IPS-15b (cell line): ENCODE measurements at regions not wholly inside any gene's neighbourhood (a gene's known extent, or its start where the extent isn't known, plus 50 kb on each side); places are given as distances from the start of the nearest gene placed in this dataset.

Experiments
- H3K27me3 ChIP-seq: one replicate; pipeline ENCODE4 v1.6.1; 2013; ENCODE audit warnings: low read length; ENCODE audit not compliant: control insufficient read depth, insufficient read depth
- H3K36me3 ChIP-seq: one replicate; pipeline ENCODE4 v1.6.1; 2013; ENCODE audit warnings: low read length; ENCODE audit not compliant: control insufficient read depth, insufficient read depth
- H3K4me1 ChIP-seq: one replicate; pipeline ENCODE4 v1.6.1; 2013; ENCODE audit warnings: mild to moderate bottlenecking, low read length; ENCODE audit not compliant: control insufficient read depth, insufficient read depth
- H3K4me3 ChIP-seq: one replicate; pipeline ENCODE4 v1.5.1; 2013; ENCODE audit warnings: low read depth, low read length
- H3K9ac ChIP-seq: one replicate; pipeline ENCODE4 v1.6.1; 2013; ENCODE audit warnings: low read depth, mild to moderate bottlenecking, low read length
- H3K9me3 ChIP-seq: one replicate; pipeline ENCODE4 v1.6.1; 2013; ENCODE audit warnings: mild to moderate bottlenecking, low read length; ENCODE audit not compliant: control insufficient read depth, insufficient read depth

DNA sequence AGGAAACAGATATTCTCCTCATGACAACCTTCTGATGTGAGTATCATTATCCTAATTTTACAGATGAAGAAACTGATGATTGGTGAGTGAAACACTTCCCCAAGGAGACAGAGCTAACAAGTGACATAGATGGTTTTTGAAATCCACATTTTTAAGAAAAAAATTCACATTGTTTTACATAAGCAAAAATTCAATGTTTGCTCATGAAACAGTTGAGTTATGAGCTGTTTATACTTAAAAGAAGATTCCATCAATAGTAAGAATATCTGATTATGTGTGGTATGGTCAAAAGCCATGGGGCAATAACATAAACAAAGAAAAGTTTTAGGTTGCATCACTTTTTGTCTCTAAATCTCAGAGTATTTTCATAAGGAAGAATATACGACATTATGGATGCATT, 167.9 kb upstream of the PAPPA start:
- Histone ChIP-seq H3K9ac (no peak overlapping the region), H3K4me1 (peaks cover 2% of the 10 kb centered on the region), H3K27me3 (no peaks in the 10 kb centered on the region), H3K36me3 (no peaks in the 10 kb centered on the region), H3K4me3 (no peak overlapping the region), H3K9me3 (no peaks in the 10 kb centered on the region)

DNA sequence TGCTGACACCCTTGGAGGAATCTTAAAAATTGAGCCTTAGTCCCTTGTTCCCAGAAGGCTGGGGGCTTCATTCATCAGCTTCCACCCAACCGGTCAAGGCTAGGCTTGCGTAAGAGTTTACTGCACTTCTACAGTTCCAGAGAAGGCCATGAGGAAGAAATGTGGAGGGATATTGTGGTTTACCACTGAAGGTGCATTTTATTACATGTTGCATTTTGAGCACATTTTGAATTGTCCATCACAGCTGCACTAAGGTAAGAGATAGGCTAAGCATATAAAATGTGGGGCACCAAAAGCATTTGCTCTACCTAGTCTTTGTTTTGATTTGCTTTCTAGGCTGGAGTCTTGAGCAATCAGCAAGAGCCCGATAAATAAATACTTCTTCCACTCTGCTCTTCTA, 167.1 kb upstream of the PAPPA start:
- no peak overlapping the region for H3K9ac ChIP-seq
- H3K36me3 ChIP-seq = no peaks in the 10 kb centered on the region
- H3K9me3 ChIP-seq = no peaks in the 10 kb centered on the region
- no peaks in the 10 kb centered on the region for H3K4me1 ChIP-seq
- H3K4me3 ChIP-seq = no peak overlapping the region
- H3K27me3 ChIP-seq = no peaks in the 10 kb centered on the region

DNA sequence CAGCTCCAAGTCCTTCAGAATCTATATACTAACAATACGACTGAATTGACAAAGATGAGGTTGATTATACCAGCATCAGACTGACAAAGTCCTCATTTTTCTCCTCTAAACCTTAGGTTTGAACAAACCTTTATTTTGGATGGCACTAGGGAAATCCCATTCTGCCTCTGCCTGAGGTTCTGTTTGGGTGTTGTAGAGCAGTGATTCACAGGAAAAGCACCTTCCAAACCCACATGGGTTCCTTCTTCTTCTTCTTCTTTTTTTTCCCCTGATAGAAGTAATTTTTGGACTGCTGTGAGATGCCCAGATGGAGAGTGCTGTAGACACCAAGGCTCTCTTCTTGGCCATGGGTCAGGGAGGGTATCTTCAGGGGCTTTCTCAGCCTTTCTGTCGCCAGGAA, 164.9 kb upstream of the PAPPA start:
- Histone ChIP-seq H3K4me3 (no peak overlapping the region), H3K9me3 (no peaks in the 10 kb centered on the region), H3K36me3 (no peaks in the 10 kb centered on the region)

DNA sequence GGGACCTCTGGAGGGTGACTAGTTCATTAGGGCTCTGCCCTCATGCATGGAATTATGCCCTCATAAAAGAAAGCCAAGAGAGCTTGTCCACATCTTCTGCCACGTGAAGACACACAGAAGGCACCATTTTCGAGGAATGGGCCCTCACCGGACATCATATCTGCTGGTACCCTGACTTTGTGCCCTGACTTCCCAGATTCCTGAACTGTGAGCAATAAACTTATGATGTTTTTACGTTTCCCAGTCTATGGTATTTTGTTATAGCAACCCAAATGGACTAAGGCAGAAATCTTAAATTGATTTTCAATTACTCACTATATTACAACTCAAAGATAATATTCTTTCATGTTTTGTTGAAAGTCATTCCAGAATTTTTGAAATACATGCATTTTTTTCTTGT, 163.8 kb upstream of the PAPPA start:
- Histone ChIP-seq H3K4me1 (no peaks in the 10 kb centered on the region), H3K4me3 (no peak overlapping the region), H3K9ac (no peak overlapping the region), H3K9me3 (no peaks in the 10 kb centered on the region), H3K36me3 (no peaks in the 10 kb centered on the region), H3K27me3 (no peaks in the 10 kb centered on the region)

More for the DNA sequence above, 164.9 kb upstream of the PAPPA start:
- no peaks in the 10 kb centered on the region for H3K4me1 ChIP-seq
- no peaks in the 10 kb centered on the region for H3K27me3 ChIP-seq
- no peak overlapping the region for H3K9ac ChIP-seq

DNA sequence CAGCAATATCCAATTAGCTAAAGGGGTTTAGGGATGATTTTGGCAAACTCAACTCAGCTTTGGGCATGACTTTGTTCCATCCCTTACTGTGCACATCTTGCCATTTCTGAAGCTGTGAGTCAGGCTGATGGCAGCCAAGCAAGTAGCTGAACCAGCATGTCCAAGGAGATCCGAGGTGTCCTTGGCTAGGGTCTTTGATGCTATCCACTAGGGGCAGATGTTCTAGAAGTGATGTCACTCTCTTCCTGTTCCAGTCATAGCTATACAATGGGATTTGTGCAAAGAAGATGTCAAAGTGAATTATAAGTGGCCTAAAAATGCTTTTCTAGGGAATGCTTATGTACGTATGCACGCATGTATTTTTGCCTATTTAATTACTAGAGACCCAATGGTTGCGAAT, 160.8 kb upstream of the PAPPA start:
- H3K9ac ChIP-seq = no peak overlapping the region
- H3K4me3 ChIP-seq = no peak overlapping the region
- no peaks in the 10 kb centered on the region for H3K36me3 ChIP-seq
- H3K4me1 ChIP-seq = no peaks in the 10 kb centered on the region
- H3K9me3 ChIP-seq = no peaks in the 10 kb centered on the region
- H3K27me3 ChIP-seq = no peaks in the 10 kb centered on the region

DNA sequence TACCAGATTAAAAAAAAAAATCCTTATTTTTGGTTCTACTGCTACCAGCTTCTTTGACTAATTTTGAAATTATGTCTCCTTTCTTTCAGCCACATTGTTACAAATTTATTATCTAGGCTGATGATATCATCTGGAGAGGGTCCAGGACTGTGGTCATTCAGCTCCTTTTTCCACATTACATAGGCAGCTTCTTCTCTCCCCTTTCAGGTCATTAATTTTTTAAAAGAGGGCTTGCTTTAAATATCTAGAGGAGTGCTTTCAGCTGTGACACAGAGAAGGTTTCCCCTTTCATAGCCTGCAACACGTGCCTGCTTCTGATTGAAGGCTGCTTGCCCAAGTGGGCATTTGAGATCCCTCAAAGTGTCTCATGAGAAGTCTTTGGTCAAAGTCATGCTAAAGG, 155.7 kb upstream of the PAPPA start:
- Histone ChIP-seq H3K27me3 (no peaks in the 10 kb centered on the region), H3K9me3 (no peaks in the 10 kb centered on the region), H3K9ac (no peak overlapping the region), H3K4me1 (no peaks in the 10 kb centered on the region), H3K36me3 (no peaks in the 10 kb centered on the region), H3K4me3 (no peak overlapping the region)

DNA sequence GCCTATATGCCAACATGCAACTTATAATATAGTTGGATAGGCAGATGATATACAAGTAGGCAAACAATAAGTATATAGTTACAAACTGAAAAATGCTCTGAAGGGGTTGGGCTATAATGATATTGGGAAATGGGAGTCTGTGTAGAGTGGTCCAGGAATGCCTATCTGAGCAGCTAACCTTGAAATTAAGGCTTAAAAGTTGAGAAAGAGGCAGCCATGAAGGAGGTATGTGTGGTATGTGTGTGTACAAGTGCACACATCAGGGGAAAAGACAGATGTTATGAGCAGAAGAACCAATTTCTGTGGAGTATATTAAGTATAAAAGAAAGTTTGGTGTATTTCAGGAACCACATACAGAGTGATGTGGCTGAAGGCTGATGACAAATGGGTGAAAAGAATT, 154.9 kb upstream of the PAPPA start:
- H3K27me3 ChIP-seq = no peaks in the 10 kb centered on the region
- H3K9ac ChIP-seq = no peak overlapping the region
- H3K9me3 ChIP-seq = no peaks in the 10 kb centered on the region
- no peaks in the 10 kb centered on the region for H3K4me1 ChIP-seq
- H3K4me3 ChIP-seq = no peak overlapping the region
- H3K36me3 ChIP-seq = no peaks in the 10 kb centered on the region

DNA sequence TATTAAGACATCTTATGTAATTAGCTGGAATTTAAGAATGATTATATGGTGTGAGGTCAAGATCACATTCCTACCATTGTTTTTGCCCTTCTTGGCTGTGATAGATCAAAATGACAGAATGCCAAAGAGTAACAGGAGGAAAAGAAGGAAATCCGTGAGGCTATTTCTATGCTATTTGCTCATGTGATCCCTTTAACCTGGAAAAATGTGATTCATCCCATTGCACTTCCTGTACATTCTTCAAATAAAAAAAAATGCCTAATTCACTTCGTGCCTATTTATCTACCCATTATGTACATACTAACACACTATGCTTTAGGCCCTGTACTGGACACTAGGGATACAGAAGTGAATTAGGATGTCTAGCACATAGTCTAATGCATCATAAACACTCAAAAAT, 154.1 kb upstream of the PAPPA start:
- Histone ChIP-seq H3K9me3 (no peaks in the 10 kb centered on the region), H3K4me1 (no peaks in the 10 kb centered on the region), H3K36me3 (no peaks in the 10 kb centered on the region), H3K9ac (no peak overlapping the region), H3K4me3 (no peak overlapping the region), H3K27me3 (no peaks in the 10 kb centered on the region)

DNA sequence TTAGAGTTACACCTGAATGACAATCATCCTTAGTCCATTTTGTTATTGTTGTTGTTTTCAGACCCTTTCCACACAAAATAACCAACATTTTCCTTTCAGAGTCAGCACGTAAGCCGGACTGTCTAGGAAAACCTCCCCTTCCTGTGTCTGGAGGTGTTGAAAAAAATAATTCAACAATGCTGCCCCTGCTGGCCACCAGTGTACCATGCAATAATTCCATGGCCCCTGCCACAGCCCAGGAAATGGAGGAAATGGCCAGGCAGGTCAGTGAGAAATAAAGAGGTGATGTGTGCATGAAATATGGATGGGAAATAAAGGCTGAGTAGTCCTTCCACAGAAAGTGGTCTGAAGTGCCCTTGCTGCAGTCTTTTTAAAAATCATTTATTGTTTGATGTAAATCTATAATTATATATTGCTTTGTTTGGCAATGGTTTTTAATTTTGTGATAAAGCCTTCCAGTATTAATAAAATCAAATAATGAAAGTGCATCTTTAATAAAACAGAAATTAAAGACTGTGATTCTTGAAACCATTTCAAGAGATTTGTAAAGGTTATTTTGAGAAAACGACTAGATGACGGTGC, 152.8 kb upstream of the PAPPA start:
- Histone ChIP-seq H3K9ac (no peak overlapping the region), H3K9me3 (no peaks in the 10 kb centered on the region), H3K36me3 (no peaks in the 10 kb centered on the region), H3K4me3 (no peak overlapping the region), H3K27me3 (no peaks in the 10 kb centered on the region), H3K4me1 (no peaks in the 10 kb centered on the region)

DNA sequence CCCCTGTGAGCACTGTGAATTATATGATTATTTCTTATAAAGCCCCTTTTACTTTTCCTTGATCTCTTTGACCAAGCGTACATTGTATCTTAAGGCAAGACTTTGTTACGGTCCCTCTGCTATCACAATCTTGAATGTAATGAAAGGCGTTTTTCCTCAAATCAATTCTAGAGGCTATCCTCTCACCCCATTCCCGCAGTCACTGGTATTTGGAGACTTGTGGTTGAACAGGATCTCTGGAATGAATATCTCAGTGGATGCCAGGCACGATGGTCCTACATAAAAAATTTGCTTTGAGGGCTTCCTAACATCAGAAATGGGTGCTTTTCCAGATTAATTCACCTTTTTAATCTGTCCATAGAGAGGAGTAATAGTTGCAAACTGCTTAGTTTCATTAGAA, 151.4 kb upstream of the PAPPA start:
- no peaks in the 10 kb centered on the region for H3K4me1 ChIP-seq
- no peaks in the 10 kb centered on the region for H3K27me3 ChIP-seq
- H3K9me3 ChIP-seq = no peaks in the 10 kb centered on the region
- no peak overlapping the region for H3K4me3 ChIP-seq
- H3K9ac ChIP-seq = no peak overlapping the region
- H3K36me3 ChIP-seq = no peaks in the 10 kb centered on the region

DNA sequence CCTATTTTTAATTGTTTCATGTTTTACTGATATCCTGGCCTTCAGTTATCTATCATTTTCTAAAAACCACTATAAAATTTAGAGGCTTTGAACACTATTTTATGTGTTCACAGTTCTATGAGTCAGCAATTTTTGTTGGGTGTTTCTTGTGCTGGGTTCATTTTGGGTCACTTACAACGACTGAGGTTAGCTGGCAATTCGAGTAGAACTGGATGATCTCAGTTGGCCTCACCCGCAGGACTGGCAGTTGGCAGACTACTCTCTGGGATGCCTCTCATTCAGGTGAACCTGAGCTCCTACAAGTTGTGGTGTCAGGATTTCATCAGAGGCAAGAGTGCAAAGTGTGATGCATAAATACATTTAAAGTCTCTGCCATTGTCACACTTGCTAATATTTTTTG, 151.0 kb upstream of the PAPPA start:
- Histone ChIP-seq H3K36me3 (no peaks in the 10 kb centered on the region), H3K9ac (no peak overlapping the region), H3K4me3 (no peak overlapping the region), H3K4me1 (no peaks in the 10 kb centered on the region), H3K9me3 (no peaks in the 10 kb centered on the region), H3K27me3 (no peaks in the 10 kb centered on the region)

DNA sequence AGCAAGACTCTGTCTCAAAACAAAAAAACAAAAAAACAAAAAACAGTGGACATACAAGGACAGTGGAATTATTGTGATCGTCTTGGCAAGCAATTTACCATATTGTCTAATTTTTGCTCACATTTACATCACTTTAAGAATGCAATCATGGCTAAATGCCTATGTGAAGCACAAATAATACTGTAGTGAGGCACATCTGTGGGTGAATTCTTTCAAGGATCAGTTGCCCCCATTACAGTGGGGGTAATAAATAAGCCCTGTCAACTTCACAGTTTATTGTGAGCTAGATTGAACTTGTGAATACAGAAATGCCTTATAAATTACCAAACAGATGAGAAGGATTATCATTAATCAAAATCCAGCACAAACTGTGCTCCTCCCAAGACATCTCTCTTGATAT, 150.2 kb upstream of the PAPPA start:
- Histone ChIP-seq H3K4me1 (no peaks in the 10 kb centered on the region), H3K27me3 (no peaks in the 10 kb centered on the region), H3K36me3 (no peaks in the 10 kb centered on the region), H3K4me3 (no peak overlapping the region), H3K9ac (no peak overlapping the region), H3K9me3 (no peaks in the 10 kb centered on the region)

DNA sequence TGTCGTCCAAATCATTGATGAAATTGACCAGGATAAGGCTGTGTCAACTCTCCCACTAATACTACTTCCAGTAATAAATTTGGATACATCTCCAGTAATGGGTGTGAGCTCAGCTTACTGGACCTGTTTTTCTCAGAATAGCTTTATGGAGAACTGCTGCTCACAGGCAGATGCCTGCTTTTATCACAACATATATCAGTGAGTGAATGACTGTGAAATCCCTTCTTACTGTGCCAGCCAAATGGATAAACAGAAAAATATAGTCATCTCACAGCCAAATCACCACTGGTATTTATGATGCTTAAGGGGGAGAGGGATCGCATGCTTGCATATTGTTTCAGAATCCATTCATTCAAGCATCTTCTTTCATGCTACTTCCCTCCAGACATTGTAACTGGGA, 148.4 kb upstream of the PAPPA start:
- Histone ChIP-seq H3K36me3 (no peaks in the 10 kb centered on the region), H3K27me3 (no peaks in the 10 kb centered on the region), H3K9ac (no peak overlapping the region), H3K9me3 (no peaks in the 10 kb centered on the region), H3K4me1 (no peaks in the 10 kb centered on the region), H3K4me3 (no peak overlapping the region)
